HPDE6-E6E7 (cell line): ENCODE measurements at regions not wholly inside any gene's neighbourhood (a gene's known extent, or its start where the extent isn't known, plus 50 kb on each side); places are given as distances from the start of the nearest gene placed in this dataset.

Experiments
- DNase-seq: peaks from one replicate; pipeline ENCODE4 v3.0.0; 2011; ENCODE audit warnings: missing footprints; ENCODE audit errors: extremely low spot score

- DNase-seq, result no peak
Observed at GRCh38 chr2:228707846-228708245, 526.4 kb upstream of the SPHKAP start.

DNA sequence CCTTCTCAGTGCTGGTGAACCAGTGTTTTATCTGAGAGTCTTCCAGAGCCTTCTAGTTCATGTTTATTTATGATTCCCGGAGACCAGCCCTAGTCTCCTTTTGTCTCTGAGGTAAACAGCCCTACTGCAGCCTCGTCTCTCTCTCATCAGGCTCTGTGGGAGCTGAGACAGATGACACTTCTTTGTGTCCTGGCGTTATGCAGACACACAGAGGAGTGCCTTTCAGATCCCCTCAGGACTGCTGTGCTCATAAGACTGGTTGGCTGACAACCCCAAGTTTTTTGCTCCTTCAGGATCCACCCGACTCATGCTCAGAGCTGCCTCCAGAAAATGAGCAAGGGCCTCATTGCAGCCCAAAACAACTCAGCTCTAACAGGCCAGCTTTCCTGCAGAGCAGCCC, 523.8 kb upstream of the SPHKAP start:
- DNase-seq, result no peak

DNA sequence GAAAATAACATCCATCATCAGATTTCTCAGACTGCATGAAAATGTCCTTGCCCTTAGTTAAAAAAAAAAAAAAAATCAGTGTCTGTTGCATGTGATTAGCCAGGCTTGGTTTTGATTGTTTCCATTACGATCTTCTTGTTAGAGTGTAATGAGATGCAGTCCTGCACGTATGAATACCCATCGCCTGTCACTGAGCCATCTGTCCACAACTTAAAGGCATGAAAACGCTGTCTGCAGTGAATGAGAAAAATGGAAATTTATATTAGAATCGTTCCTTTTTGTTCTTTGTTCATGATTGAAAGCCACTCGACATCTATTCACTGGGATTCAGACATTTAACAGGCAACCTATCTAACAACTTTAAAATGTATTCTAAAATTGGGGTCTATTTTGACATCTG, 521.7 kb upstream of the SPHKAP start:
- no peak for DNase-seq

- DNase-seq, result no peak
Observed at GRCh38 chr2:228701506-228701905, 520.0 kb upstream of the SPHKAP start.

DNA sequence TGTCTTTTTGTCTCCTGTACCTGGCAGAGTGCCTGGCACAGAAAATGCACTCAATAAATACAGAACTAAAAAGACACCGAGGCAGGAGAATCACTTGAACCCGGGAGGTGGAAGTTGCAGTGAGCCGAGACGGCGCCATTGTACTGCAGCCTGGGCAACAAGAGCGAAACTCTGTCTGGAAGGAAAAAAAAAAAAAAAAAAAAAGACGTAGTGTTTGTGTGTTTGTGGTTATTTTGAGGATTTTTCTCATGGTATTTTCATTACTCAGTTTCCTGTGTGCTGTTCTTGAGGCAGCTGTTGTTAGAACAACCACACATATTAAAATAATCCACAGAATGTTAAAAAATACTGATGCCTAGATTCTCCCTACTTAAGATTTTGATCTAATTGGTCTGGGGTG, 519.2 kb upstream of the SPHKAP start:
- no peak for DNase-seq

- no peak for DNase-seq
Observed at GRCh38 chr2:228699888-228700287, 518.4 kb upstream of the SPHKAP start.

DNA sequence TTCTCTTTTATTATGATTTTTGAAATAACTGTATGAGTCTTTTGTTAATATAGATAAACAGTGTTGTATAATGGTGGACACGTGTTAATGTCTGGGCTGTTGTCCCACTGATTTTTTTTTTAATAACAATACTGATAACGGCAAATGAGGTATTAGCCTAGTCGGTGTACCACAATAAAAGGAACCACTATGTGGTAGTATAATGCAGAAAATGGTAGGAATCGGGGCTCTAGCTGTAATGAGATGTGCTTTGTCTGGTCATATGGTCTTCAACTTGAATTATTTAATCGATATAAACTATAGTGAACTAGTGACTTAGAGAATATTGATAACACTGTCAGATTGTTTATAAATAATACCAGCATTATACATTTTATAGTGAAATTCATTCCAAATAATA, 517.9 kb upstream of the SPHKAP start:
- no peak for DNase-seq

DNA sequence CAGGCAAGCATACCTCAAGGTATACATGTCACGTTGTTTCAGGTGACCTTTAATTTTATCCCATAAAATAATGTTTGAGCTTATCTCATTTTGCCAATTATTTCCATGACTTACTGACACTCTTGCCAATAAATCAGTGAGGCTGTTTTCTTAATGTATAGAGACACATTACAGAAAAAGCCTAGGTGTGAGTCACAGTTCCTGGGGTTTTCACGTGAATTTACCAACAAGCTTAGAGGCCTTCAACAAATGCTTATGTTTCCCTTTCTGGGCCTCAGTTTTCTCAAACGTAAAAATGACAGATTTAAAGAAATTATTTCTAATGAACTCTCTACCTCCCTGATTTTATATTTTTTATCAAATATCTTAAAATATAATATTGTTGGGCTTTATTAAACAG, 517.5 kb upstream of the SPHKAP start:
- no peak for DNase-seq

DNA sequence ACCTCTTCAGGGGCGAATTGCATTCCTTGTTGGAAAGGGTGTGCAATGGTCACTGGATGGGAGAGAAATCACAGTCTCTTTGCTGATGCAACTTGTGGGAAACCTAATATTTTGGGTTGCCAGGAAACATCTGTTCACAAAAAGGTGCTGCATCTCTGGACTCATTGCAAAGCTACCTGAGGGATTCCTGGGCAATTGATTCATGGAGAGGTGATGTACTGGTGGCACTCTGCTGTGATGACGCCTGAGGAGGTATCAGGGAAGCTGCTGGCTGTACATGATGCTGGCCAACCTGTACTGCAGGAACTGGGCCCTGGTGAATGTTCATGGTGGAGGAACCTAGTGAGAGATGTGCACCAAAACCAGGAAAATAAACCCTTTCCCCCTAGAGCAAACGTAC, 516.0 kb upstream of the SPHKAP start:
- DNase-seq, result no peak

DNA sequence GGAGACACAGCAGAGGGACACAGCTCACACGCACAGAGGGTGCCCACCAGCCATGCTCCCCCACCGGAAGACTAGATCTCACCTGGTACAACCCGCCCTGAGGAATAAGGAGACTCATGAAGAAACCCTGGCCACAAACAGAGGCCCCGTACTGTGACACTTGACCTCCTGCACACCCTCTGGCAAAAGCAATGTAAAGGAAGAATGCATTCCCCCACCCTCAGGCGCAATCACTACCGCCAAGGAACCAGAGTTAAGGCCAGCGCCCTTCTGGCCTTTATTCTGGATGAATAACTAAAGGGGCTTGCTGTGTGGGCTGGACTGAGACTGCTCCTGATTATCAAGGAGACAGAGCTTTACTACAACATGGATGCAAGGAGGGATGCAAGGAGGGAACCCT, 509.2 kb upstream of the SPHKAP start:
- DNase-seq, result no peak

GRCh38 chr2:228689053-228689452, 507.6 kb upstream of the SPHKAP start:
- DNase-seq, result no peak

GRCh38 chr2:228688007-228688645, 506.6 kb upstream of the SPHKAP start:
- DNase-seq, result no peak

- no peak for DNase-seq
Observed at GRCh38 chr2:228681979-228682378, 500.5 kb upstream of the SPHKAP start.

GRCh38 chr2:228681426-228681825, 499.9 kb upstream of the SPHKAP start:
- peak; percentile 17 for DNase-seq

DNA sequence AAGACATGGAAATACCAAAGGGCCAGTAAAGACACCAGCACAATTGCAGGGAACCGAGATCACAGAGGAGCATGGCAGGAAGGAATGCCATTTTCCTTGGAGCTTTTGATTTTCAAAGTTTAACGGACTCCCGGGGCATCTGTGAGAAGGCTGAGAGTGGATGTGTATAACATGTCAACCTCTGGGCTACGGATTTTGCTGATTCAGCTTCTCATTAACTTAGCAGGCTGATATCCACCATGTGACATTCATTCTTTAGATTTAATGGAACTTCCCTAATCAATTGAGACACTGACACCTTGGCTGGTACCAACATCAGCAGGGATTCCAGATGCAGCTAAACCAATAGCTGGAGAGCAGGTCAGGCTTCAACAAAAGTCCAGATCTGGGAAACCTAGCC, 496.6 kb upstream of the SPHKAP start:
- no peak for DNase-seq

DNA sequence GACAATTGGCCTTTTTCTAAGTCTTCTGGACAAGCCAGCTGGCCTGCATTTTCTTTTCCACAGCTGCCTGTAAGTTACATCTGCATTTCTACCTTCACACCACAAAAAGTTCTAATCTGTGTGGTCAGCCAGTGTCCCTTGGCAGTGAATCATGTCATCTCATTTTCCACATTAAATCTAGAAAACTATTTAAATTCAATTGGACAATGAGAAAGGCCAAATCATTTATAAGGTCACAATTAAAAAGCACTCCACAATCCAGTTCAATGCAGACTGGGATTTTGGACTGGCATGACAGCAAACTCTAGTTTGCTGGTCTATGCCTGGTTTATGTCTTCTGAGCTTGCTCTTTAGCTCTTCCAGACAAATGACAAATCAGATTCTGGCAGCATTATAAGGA, 494.2 kb upstream of the SPHKAP start:
- DNase-seq, result no peak

- DNase-seq, result no peak
Observed at GRCh38 chr2:228675091-228675490, 493.6 kb upstream of the SPHKAP start.

GRCh38 chr2:228673876-228674554, 492.5 kb upstream of the SPHKAP start:
- DNase-seq, result no peak

- DNase-seq, result no peak
Observed at GRCh38 chr2:228669690-228670089, 488.2 kb upstream of the SPHKAP start.

DNA sequence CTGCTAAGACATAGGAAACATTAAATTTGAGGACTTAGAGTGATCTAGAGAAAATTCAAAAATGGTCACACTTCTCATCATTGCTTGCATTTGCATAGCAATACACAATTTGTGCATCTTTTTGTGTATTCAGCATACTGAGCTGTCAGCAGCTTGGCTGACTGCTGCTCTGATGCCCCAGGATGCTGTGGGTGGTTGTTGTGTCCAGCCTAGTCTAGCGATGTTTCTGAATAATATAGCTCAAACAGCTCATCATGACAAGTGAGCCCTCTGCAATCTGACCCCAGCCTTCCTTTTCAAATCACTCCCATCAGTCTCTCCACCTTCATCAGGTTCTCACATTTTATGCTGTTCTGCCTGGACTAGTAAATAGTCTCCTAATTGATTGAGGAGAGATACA, 483.7 kb upstream of the SPHKAP start:
- no peak for DNase-seq

DNA sequence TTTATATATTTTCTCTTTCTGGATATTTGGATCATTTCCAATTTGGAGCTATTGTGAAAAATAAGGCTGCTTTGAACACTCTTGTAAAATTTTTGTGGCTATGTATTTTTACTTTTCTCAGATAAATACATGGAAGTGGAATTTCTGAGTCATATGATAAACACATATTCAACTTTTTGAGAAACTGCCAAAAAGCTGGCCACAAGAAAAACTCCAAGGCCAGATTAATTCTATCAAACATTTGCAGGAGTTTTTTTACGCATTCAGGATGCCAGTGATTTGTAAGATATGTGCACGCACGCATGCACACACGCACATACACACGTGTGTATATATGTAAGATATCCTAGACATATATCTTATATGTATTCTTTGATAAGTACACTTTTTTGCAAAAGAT, 477.5 kb upstream of the SPHKAP start:
- no peak for DNase-seq

DNA sequence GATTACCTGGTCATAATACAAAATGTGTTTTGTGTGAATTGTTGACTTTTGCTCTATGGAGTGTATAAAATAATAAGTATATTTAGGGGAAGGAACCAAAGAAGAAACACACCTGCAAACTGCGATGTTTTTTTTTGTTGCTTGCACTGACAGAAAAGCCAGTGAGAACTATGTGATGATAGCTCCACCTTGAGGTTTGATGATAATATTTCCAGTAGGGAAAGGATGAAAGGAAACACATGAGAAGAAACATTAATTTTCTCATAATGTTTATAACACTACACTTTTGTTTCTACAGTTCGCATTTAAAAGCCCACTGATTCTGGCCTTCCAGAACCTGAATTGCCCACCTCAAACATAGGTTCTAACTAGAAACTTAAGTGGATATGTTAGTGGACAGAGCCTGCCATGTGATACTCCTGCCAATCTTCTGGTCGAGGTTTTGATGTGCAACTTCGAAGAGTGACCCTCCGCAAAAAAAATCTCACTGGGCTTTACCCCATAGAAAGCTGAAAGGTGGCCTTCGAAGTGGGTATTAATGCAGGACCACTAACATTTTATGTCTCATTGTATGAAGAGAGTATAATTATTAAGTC, 476.4 kb upstream of the SPHKAP start:
- peak; percentile 15 for DNase-seq

DNA sequence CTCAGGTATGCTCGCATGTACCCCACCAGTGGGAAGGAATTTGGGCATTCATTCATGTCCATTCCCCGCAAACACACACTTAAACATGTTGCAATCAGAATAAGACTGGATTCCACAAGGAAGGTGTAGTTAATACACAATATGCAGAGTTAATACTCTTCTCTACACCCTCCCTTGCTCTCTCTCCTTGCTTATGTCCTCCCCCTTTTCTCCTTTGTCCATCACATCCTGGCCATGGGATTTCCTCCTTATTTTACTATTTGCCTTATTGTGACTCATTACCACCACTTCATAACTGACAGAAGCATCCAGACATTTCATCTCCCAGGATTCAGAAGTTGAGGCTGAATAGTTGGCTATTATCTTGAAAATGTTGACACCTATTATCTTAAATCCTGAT, 473.8 kb upstream of the SPHKAP start:
- DNase-seq, result no peak
